GM21390 (cell line): ENCODE measurements at regions not wholly inside any gene's neighbourhood (a gene's known extent, or its start where the extent isn't known, plus 50 kb on each side); places are given as distances from the start of the nearest gene placed in this dataset.

Experiments used
- ATAC-seq: cut with Tn5 transposase; IDR thresholded peaks from one replicate; pipeline ENCODE4 v1.9.1; 2021; ENCODE audit not compliant: unreplicated experiment

DNA sequence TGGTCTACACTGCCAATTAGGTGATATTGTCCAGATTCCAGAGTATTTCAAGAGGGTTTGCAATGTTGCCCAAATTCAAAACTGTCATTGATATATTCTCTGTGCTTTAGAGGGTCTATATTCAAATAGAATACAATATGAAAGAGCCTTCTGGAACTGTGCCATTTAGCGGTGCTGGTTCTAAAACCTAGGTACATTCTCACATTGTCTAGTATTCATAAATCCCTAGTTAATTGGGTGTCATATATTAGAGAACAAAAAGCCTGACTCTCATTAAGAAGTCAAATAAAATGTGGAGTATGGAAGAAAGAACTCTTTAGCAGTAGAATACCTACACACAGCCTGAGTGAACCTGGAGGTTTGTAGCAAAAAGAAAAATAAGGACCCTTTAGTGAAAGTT lies 447.9 kb downstream of the CNTN6 start:
- no peak for ATAC-seq

DNA sequence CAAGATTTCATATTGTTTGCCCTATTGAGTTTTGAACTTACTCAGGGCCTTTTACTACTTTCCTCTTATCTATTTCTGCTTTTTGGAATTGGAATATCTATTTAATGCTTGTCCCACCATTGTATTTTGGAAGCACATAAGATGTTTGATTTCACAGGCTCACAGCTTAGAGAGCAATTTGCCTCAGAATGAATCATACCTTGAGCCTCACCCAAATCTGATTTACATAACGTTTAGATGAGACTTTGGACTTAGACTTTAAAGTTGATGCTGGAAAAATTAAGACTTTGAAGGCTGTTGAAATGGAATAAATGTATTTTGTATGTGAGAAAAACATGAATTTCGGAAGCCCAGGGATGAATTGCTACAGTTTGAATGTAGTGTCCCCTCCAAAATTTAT lies 458.9 kb downstream of the CNTN6 start:
- no peak for ATAC-seq

DNA sequence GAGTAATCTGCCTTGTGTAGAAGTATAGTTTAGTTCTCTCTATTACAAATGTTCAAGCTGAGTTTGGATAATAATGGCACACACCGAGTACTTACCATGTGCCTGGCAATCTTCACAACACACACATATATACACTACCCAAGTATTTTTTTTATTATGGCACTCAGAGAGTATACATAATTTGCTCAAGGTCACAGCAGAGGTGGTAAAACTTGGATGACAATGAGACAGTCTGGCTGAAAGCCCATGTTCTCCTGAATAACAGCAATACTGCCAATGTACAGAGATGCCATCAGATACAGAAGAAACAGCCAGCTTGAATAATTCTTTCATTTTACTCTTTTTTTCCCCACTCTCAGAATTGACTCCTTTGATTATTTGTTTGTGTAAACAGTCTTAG lies 460.0 kb downstream of the CNTN6 start:
- ATAC-seq, result no peak

DNA sequence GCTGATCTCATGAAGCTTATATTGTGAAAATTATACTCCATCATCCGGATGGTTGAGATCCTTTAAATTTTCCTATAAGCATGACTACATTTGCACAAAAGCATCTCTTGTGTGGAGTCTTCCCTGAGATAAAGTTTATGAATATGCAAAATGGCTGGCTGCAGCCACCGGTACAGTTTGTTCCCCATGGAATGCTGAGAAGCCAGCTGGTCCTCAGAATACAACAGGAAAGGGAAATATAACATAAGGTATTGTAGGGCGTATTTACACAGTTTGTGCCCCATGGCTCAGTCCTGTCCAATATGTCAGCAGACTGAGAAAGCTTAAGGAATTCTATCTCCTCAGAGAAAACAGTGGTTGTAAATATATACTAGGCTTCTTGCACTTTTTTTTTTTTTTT lies 468.6 kb downstream of the CNTN6 start:
- ATAC-seq, result no peak

DNA sequence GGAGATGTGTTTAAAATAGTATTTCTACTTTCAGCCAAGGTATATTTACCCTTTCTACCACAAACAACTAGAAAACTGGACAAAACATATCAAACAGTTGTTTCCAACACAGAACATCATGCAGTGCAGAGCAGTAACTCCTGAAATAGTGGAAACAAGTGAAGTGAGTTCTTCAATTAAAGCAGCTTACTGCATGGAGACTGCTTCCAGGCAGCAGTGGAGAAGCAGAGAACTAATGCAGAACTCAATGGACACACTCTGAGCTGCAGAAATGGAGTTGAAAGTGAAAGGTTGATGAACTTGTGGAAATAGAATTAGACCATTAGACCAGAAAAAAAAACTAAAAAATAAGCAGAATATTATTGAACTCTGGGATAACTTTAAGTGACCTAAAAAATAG lies 478.9 kb downstream of the CNTN6 start:
- ATAC-seq, result no peak

DNA sequence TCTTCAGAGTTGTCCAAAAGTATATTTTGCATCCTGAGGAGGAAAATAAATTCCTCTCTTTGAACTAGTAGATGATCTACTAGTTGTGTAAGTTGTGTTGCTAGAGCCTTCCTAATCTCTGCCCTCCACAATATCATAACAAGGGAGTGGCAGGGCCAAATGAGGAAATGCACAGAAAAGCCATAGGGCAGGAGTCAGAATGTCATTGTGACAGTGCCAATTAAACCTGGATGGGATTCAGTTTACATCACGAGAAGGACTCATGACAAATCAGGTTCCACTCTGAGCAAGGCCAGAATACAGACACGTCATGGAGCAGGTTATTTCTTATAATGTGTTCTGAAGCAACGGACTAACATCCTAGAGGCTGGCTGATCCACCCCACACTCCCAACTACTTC lies 483.2 kb downstream of the CNTN6 start:
- ATAC-seq, result no peak

DNA sequence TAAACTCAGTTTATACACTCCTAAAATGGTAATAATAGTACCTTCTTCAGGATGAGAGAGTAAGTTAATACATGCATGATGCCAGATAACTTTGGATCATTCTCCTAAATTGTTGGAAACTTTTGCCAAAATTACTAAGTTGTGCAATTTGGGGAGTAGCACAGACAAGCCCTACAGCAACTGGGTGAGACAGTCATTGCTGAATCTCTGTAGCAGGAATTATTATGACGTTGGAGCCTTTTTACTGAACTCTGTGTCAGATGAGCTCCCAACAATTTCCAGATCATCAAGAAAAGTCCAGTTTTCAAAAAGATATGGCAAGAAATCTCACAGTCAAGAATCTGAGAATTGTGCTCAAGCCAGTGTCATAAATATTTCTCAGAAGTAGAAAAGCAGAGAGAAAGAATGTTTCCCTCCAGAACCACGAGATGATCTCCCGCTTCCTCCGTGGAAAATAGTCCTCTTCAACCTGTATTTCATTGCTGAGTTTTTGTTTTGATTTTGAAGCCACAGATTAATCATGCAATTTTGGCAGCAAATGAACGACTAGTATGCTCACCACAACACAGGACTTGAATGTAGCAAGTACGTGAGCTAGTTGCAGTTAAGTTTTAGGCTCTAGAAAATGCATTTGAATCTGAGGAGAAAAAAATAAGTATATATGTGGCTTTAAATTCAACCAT lies 485.4 kb downstream of the CNTN6 start:
- no peak for ATAC-seq

DNA sequence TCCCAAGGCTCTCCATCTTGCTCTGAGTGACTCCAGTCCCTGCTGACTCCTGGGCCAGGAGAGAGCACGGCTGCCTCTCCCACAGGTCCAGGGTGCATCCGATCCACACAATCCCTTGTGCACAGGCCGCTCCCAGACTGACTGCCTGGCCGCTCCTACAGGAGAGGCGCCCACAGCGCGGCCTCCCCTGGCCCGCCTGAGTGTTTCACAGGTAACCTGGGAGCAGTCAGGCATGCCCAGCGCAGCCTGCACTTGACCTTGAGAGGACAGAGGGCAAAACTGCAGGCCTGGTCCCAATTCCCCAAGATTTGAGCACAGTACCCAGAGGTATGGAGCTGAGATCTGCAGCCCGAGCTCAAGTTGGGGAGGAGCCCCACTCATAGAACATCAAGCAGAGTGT lies 490.2 kb downstream of the CNTN6 start:
- no peak for ATAC-seq

DNA sequence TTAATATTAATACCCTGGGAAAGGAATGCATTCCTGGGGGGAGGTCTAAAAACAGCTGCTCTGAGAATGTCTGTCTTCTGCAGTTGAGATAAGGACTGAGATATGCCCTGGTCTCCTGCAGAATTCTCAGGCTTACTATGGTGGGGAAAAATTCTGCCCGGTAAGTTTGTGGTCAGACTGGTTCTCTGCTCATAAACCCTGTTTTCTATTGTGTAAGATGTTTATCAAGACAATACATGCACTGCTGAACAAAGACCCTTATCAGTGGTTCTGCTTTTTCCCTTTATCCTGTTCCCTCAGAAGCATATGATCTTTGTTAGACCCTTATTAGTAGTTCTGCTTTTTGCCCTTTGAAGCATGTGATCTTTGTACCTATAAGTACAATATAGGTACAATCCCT lies 494.6 kb downstream of the CNTN6 start:
- no peak for ATAC-seq

DNA sequence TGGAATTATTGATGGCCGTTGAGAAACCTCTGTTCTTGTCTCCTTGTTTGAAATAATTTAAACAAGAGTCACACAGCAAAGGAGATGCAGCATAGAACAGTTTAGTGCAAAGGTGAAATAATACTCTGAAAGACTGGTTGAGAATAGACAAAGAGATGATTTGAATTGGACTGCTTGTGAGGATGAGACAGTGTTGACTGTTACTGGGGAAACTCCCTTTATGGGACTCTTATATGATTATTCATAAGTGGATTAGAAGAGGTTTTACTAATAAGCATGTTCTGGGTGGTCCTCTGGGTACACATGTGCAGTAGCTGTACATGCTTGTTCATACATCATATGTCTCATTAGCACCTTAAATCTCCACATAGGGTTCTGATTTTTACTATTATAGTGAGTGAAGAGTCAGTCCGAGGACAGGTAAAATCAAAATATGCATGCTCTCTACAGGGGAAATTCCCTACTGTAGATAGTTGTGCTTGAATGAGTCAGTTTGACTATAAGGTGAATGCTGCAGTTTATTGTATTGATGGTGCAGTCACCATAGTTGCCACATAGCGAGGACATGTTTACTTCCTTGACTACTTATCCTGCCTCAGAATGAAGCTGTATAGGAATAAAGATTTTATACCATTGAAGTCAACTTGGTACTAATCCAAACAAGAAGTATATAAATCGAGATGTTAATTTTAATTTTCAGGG lies 498.7 kb downstream of the CNTN6 start:
- ATAC-seq, result no peak

DNA sequence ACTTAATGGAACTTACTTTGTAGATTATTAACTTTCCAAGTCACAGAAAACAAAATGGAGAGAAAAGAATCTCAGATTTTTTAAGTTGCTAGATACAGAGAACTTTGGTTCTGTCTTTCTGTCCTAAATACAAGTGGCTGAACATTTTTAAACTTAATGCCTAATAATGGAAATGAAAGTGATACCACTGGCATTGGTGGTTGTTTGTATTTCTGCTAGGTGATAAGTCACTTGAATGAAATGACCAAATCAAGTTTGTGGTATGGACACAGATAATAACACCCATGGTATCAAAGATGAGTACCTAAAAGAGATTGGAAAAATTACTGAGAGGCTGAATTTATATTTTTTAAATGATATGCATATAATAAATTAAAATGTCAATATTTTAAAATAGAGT lies 502.1 kb downstream of the CNTN6 start:
- ATAC-seq, result no peak

DNA sequence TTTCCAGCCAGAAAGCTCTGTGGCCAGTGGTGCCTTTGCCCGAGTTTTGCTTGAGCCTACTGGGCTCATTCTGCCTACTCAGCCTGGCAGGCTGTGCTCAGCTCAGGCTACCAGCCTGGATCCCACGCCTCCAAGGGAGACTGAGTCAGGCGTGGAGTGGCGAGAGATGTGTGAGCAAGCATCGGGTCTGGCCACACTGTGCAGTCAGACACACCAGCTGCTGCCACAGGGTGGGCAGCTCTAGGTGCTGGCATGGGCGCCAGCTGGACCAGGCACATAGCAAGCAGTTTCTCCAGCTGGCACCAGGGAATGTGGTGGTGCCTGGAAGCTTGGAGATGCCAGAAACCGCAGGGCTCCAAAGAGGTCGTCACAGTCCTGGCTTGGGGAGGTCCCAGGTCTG lies 498.5 kb upstream of the CNTN4 start:
- no peak for ATAC-seq

DNA sequence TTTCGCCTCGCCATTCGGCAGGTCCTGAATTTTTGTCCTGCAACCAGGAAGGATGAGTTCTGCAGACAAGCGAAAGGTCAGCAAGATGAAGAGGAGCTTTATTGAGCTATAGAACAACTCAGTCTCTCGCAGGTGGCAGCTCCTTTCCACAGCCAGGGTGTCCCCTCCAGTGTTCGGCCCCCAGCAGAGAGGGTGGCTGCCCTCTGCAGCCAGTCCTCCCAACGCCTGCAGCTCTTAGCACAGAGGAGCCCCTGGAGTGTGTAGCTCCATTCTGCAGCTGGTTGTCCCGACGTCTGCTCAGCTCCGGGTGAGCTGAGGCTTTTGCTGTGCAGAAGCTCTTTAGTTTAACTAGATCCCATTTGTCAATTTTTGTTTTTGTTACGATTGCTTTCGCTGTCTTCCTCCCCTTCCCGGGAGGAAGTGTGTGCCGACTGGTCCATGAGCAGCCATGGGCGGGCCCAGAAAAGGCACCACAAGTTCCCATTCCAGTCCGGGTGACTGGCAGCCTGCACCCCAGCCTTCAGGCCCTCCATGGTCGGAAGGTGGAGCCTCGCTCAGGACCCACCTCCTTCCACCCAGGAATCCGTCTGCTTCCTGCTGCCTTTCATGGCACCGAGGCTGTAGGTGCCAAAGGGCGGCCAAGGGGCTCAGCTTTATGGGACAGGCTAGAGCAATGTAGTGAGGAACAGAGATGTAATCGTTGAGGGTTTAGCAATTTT lies 497.8 kb upstream of the CNTN4 start:
- no peak for ATAC-seq

DNA sequence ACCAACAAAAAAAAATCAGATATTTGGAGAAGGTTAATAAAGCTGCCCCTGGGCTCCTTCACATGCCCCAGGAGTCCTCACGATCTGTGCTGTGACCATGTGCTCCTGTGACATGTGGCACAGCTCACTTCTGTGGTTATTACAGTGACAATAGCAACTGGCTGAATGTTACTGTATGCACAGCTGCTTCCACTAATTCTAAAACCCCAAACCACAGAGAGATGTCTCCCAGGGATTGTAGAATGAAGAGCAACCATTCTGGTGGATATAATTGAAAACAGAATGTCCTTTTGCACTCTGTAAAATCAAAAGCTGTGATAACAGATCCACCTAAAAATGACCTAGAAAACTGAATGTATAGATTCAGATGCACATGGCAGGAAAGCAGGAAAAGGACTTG lies 489.2 kb upstream of the CNTN4 start:
- ATAC-seq, result no peak

DNA sequence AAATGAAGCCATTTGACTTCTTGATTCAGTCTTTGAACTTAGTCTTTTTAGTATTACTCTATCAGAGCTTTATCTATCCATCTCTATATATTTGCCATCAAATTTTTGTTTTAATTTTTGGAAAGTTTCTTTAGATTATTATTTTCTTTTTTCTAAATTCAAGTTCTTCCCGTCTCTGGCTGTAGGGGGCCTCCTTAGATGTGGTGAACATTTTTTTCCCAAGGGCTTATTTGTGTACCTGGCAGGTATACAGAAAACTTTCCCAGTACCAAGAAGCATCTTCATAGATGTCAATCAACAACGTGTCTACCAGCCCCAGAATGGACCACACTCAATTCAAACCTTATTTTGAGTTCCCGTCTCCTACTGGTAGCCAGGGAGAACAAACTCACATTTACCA lies 486.8 kb upstream of the CNTN4 start:
- ATAC-seq, result no peak

DNA sequence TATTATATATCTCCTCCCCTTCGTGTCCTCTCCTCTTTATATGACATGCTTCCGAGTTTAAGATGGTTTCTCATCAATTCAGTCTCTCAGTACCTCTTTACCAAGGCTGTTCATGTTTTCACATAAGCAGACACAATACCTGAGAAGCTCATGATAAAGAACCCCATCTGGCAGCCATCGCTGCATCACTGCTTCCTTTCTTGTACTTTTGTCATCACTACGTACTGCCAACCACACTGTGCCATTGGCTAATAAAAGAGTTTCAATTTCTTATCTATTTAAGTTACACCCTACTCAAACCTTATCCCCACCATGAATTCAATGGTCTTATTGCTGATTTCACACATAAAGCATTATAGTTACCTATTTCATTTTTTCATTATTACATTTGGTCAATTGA lies 484.7 kb upstream of the CNTN4 start:
- ATAC-seq, result no peak

DNA sequence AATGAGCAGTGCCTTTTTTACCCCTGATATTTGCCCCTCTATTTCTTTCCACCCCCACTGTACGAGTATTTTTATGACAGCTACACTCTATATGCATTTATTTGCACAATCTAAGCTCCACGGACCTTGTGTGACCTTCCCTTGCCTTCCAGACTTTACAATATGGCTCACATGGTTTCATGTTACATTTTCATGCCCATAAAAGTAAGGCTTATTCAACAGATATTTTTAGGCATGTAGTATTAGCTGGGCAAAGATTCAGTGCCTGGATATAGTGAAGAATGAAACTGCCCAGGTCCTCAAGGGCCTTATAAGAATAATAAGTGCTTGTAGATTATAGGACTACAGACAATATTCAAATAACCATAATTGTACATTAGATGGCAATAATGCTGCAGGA lies 481.9 kb upstream of the CNTN4 start:
- no peak for ATAC-seq

DNA sequence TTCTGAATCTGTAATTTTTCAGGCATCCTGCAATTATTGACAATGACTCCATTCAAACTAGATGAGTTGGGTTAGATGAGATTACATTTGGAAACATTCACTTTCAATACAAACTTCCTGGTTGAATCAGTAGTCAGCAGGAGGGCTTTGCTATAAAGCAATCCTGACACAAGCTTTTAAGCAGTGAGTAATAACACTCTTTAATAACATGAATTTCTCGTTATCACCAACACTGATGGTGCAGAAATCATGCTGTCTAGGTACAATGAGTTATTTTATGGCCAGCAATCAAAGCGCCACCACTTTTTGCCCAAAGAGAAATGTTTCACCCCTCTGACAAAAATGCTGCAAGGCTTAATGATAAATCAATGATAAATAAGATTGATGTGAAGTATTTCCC lies 474.8 kb upstream of the CNTN4 start:
- ATAC-seq, result no peak

DNA sequence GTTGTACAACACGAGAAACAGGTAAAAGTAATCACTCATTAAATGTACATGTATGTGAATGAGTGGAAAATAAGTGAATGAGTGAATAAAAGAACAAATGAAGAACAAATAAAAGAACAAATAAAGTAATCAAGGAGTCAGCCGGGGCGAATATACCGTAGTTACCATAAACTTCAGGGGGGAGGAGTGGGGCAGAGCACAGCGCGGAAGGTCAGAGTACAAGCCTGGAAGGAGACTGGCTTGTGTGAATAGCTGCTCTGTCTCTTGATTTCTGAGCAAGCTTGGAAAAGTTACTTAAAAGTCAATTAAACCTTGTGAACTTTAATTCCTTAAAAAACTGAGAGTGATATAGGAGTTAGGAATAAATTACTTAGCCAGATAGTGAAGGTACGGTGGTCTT lies 466.5 kb upstream of the CNTN4 start:
- ATAC-seq, result no peak

DNA sequence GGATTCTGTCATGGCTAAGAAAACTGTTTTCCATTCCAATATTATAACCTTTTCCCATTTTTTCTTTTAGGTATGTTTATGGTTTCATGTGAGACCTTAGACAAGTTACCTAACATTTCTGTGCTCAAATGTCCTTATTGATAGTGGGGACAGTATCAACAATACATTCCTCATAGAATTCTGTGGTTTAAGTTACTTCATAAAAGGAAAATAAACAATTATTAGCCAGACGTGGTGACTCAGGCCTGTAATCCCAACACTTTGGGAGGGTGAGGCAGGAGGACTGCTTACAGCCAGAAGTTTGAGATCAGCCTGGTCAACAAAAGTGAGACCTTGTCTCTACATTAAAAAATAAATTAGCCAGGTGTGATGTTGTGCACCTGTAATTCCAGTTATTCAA lies 436.8 kb upstream of the CNTN4 start:
- no peak for ATAC-seq

DNA sequence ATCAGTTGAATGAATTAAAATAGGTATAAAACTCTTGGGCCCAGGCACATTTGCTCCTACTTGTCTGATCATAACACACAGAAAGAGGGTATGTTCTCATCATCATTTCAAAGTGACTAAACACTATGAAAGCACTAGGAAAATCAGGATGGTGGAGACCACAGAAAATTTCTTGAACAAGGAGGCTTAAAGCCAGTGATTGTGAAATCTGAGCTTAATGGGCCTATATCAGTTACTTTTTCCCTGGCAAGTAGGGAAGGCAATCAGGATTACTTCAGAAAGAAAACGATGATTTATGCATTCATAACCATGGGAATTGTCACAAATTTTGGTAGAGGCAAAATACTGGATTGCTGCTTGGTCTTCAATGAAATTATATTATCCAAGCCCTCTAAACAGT lies 434.4 kb upstream of the CNTN4 start:
- no peak for ATAC-seq

DNA sequence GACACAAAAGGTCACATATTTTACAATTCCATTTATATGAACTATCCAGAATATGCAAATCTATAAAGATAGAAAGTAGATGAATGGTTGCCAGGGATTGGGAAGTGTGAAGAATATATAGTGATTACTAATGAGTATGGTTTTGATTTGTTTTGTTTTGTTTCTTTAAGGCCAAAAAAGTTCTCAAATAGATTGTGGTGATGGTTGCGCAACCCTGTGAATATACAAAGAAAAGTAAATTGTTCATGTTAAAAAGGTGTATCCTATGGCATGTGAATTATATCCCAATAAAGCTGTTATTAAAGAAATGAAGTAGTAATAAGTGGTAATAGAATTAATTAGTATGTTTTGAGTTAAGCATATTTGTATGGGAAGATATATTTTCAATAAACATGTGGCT lies 431.8 kb upstream of the CNTN4 start:
- no peak for ATAC-seq
